NCI-H2227 (cell line): ENCODE measurements at regions not wholly inside any gene's neighbourhood (a gene's known extent, or its start where the extent isn't known, plus 50 kb on each side); places are given as distances from the start of the nearest gene placed in this dataset.
"Not testable (repeated sequence)": the region's sequence is repeated elsewhere in the genome, so short reads cannot be mapped to it uniquely, and the experiment has no call there.

Experiments used
- DNase-seq: peaks from one replicate; lab custom pipeline; 2025; ENCODE audit not compliant: unreplicated experiment; lab: John Stamatoyannopoulos, UW

GRCh38 chr11:87491381-87491780 lies 453.6 kb downstream of the TMEM135 start:
- no peak for DNase-seq

DNA sequence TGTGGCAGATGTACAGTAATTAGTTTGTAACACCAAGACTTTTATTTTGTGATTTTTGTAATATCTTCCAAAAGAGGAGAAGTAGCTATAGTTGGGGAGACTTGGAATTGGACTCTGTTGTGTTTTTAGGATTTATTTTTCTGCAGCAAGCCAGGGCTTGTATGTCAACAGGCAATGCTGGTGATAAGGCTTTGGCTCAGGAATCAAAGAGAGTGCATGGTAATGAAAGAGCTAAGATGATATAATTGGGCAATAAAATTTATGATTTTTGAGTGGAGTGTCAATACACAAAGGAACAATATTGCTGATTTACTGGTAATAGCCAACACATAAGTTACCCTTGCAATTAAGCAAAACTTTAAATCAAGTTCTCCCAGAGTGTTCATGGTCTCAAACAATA lies 452.9 kb downstream of the TMEM135 start:
- DNase-seq: no peak

DNA sequence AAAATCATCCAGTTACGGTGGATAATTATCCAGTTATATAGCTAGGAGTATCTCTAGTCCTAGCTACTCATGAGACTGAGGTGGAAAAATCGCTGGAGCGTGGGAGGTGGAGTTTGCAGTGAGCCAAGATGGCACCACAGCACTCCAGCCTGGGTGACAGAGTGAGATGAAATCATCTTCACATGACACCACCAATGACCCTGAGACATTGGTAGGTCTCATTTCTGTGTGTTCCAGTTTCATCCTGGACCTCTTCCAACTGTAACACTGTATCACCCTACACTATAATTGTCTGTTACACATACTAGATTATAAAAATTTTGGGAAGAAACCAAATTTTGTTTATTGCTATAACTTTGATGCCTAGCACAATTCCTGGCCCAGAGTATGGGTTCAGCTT lies 446.8 kb downstream of the TMEM135 start:
- DNase-seq: no peak

DNA sequence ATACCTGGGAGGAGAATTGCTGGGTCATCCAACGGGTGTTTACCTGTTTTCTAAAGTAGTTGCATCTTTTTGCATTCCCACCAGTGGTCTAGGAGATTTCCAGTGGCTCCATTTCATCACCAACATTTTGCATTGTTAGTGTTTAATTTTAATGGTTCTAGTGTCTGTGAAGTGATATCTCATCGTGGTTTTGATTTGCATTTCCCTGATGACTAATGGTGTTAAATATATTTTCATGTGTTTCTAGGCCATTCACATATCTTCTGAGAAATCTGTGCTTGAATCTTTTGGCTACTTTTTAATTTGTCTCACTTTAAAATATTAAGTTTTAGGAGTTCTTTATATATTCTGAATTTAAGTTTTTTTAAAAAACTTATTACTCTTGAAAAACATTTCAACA lies 439.6 kb downstream of the TMEM135 start:
- DNase-seq: no peak

DNA sequence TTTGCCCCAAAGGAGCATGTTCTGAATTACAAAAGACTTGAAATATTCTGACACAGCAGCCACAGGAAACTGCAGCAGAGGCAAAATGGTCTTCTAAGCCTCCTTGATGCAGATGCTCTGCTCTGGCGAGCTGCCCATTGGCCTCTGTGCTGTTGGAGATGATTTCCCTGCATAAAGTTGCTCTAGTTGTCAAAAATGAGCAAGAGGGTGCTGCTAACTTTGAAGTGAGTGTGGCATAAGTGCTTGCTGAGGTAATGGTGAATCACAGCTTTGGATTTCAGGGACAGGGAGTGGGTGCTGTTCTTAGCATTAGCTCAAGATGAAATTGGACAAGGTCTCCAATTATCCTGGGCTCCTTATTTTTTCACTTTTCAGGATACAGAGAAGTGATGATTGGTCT lies 435.4 kb downstream of the TMEM135 start:
- no peak for DNase-seq

DNA sequence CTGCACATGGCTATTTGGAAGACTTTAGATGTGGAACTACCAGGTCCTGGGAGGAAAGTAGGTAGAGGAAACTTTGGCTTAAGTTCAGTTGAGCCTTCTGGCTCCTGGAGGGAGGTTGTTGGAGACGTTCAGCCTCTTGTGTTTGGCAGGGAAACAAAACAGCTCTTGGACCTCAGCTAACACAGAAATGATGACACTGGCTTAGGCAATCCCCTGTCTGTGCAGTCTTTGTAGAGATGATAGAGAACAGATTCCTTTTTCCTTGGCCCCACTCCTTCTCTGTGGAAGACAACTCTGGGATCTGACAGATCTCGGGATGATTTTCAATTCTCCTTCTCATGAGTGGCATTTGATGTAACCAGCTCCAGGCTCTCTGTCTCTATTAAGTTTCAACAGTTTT lies 428.5 kb downstream of the TMEM135 start:
- DNase-seq: no peak

DNA sequence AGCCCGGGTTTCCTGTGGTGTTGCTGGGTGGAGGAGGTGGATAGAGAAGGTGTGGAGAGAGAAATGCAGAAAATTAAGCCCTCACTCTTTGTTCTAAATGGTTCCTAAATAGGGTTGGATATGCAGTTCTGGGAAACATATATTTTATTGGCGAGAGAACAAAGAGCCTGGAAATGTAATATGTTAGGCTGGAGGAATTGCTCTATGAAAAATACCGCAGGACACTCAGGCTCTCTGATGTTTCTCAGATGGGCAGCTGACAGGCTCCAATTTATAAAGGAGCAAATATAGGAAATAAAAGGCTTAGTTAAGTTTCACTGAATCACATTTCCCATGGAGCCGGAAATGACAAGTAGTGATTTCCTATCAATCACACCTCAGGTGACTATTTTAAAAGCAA lies 428.0 kb downstream of the TMEM135 start:
- DNase-seq: peak; percentile 8

- peak; percentile 47 for DNase-seq
Measured at GRCh38 chr11:87463486-87464102, 425.9 kb downstream of the TMEM135 start.

DNA sequence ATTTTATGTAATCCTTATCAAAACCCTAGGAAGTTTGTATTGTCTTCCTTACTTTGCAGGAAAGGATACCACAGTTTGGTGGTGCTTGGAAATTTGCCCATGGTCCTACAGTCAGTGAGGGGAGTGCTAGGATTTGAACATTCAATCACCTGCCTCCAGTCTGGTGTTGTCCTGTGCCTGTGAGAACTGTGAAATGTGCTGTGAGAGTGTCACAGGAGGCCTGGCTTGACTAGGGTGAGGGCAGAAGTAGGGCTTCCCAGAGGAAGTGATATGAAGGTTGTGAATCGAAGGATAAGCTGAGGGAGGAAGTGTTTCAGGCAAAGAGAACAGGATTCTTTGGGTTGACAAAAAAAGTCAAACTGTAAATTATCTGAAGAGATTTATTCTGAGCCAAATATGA lies 424.4 kb downstream of the TMEM135 start:
- DNase-seq: no peak

DNA sequence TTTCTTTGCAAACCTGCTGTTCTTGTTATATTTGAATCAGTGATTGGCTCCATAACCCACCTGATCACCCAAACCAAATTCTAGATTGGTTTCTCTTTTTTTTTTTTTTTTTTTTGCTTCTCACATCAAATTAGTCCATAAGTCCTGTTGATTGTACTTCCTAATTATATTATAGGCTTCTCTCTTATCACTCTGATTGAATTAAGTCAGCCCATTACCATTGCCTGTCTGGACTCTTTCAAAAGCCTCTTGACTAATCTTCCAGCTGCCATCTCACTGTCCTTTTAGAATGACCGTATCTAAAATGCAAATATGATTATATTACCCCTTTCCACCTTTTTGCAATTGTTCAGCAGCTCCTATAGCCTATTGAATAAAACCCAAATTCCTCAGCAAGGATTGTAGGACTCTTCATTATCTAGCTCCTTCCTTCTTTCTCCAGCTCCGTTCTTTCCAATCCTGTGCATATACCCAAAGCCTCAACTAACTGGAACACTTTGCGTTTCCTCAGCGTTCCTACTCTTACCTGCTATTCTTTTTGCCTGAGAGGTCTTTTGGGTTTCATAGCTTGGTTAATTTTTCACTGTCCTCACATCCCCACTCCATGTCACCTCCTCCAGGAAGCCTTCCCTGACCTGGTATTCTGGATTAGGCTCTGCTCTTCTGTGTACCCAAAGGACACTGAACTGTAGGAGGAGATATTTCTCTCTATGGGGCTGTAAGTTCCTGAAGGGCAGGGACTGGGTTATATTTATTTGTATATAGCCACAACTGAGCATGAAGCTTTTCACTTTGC lies 423.3 kb downstream of the TMEM135 start:
- DNase-seq: no peak

DNA sequence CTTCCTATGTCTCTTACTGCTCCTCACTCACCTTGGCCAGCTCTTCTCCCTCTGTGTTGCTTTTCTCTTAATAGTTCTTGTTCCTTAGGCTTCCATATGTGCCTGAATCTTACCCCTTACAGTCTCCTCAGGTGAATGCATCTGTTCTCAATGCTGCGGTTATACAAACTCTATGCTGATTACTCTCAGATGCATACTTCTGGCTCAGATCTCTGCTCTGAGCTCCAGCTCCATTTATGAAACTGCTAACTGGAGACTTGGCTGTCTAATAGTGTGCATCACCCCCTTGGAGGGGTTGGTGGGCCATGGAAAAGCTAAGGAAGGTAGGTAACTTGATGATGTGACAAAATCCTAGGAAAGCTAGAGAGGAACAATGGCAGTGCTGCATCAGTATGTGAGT lies 422.5 kb downstream of the TMEM135 start:
- DNase-seq: no peak

- no peak for DNase-seq
Measured at GRCh38 chr11:87459351-87459750, 421.6 kb downstream of the TMEM135 start.

DNA sequence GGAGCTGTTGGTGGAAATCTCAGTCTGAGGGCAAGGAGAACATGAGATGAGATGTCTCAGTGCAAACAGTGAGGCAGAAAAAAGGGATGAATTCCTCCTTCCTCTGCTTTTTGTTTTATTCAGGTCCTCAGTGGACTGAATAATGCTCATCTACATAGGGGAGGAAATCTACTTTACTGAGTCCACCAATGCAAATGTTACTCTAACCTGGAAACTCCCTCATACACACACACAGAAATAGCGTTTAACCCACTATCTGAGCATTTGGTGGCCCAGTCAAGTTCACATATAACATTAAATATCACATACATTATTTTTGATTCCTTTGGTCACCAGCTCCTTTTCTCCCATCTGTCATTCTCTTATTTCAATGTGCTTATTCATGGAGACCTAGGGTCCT lies 418.8 kb downstream of the TMEM135 start:
- DNase-seq: no peak

- DNase-seq: no peak
Measured at GRCh38 chr11:87455180-87455579, 417.4 kb downstream of the TMEM135 start.

- peak; percentile 1 for DNase-seq
Measured at GRCh38 chr11:87454241-87454640, 416.5 kb downstream of the TMEM135 start.

DNA sequence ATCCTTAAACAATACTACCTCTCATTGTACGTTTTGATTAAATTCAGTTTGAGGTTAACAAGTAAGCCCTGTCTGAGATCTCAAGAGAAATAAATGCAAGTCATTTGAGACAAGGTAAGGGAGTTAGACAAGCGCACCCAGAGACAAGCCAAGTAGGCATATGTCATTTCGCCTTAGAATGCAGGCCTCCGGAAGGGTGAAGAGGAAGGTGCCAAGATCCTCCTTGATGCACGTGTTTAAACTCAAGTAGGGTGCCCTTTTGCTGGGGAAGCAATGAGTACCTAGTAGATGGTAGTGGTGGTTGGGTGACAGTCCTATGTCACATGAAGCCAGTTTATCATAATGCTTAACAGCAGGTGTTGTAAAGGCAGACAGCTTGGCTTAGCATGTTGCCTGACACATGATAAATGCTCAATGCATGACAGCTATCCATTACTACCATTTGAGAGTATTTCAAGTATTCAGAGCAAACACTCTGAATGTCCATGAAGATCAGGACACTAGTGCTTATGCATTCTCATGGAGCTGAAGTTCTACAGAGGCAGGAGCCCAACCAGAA lies 415.9 kb downstream of the TMEM135 start:
- DNase-seq: no peak

GRCh38 chr11:87452025-87452424 lies 414.3 kb downstream of the TMEM135 start:
- not testable (repeated sequence) for DNase-seq

- DNase-seq: no peak
Measured at GRCh38 chr11:87451395-87451794, 413.7 kb downstream of the TMEM135 start.

GRCh38 chr11:87447606-87448005 lies 409.9 kb downstream of the TMEM135 start:
- no peak for DNase-seq

GRCh38 chr11:87444993-87445392 lies 407.3 kb downstream of the TMEM135 start:
- no peak for DNase-seq

DNA sequence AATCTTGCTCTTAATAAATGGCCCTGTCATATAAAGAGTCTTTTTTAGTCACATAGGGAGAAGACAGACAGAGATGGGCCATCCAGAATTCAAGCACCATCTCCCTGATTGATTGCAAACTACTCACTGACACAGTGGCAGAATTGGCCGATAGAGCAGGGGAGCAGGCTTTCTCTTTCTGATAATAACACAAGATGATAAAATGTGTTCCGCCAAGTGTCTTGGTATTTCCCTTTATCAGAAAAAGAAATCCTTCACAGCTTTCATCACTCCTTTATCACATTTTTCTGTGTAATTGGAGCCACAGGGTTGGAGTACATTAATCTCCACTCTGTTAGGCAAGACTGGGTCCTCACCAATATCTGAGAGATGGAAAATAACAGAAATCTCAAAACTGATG lies 406.0 kb downstream of the TMEM135 start:
- no peak for DNase-seq

GRCh38 chr11:87440076-87440770 lies 402.5 kb downstream of the TMEM135 start:
- no peak for DNase-seq
